ENCODE measurements at regions not wholly inside any gene's neighbourhood (a gene's known extent, or its start where the extent isn't known, plus 50 kb on each side); places are given as distances from the start of the nearest gene placed in this dataset.

DNA sequence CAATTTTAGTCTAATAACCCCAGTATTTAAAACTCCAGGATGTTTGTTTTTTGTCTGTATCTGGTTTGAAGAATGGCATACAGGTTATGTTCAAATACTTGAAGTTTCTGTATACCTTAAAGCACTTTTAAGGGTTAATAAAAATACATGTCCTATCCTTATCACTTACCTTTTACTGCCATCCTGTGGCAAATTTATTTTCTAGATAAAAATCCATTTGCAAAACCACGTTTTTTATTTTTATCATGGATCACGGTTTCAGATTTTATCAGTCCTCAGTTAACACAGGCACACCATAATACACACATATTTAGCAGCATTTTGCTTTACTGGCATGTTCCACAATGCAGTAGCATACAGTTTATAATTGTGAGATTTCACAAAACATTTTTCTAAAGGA lies 113.3 kb upstream of the H2AZ1 start:
- 6% methylated on average over 2 of the region's 2 CpGs for WGBS (ENCODE audit: insufficient coverage)
- no peaks in the 10 kb centered on the region for H3K4me1 ChIP-seq (ENCODE audit: control extremely low read depth in 1 of 4, control insufficient read depth in 4 of 4, insufficient read depth in 4 of 4, low read length in 3 of 4)
- H3K27me3 ChIP-seq (replicated peaks in 2 of 5; ENCODE audit: control insufficient read depth in 4 of 5, insufficient read depth in 5 of 5, low read length in 4 of 5): peaks cover 0 to 1% (median 0%) of the 10 kb centered on the region in 5 experiments
- H3K36me3 ChIP-seq (ENCODE audit: control insufficient read depth in 4 of 4, insufficient read depth in 4 of 4, low read length in 3 of 4): no peaks in the 10 kb centered on the region
- H3K9me3 ChIP-seq (ENCODE audit: control extremely low read depth in 1 of 5, control insufficient read depth in 4 of 5, insufficient read depth in 2 of 5, low read depth in 1 of 5, low read length in 4 of 5): no peaks in the 10 kb centered on the region
- ChIA-PET CTCF (no interaction called here), POLR2A (no interaction called here)
- no peak overlapping the region for H3K4me3 ChIP-seq (ENCODE audit: control insufficient read depth in 1 of 7, extremely low read depth in 1 of 7, insufficient read depth in 4 of 7, low read depth in 2 of 7, low read length in 6 of 7)
- no peak for DNase-seq
- no peak overlapping the region for H3K27ac ChIP-seq (ENCODE audit: insufficient read depth in 1 of 2, low read depth in 1 of 2, low read length in 2 of 2, poor library complexity in 1 of 2, severe bottlenecking in 2 of 2)

DNA sequence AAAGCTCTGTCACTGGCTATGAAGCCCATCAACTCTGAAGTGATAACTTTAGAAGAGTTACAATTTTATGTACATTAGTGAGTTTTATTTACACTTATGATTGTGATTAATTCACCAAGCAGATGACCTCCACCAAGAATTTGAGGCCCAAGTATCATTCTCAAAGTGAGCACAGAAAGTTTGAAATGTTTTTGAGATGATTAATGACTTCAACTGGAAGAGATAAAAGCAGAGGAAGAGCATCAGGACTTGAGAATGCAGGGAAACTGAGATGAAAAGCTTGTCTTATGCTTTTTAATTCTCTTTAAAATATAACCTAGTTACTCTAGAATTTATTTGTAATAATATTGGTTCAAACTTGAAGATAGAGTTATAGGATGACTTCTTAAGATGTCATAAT lies 112.8 kb upstream of the H2AZ1 start:
- ChIA-PET POLR2A (no interaction called here), CTCF (no interaction called here)
- Histone ChIP-seq H3K27me3 (replicated peaks in 2 of 5; ENCODE audit: control insufficient read depth in 4 of 5, insufficient read depth in 5 of 5, low read length in 4 of 5) (peaks cover 0 to 1% (median 0%) of the 10 kb centered on the region in 5 experiments), H3K4me1 (ENCODE audit: control extremely low read depth in 1 of 4, control insufficient read depth in 4 of 4, insufficient read depth in 4 of 4, low read length in 3 of 4) (no peaks in the 10 kb centered on the region), H3K4me3 (ENCODE audit: control insufficient read depth in 1 of 7, extremely low read depth in 1 of 7, insufficient read depth in 4 of 7, low read depth in 2 of 7, low read length in 6 of 7) (no peak overlapping the region), H3K27ac (ENCODE audit: insufficient read depth in 1 of 2, low read depth in 1 of 2, low read length in 2 of 2, poor library complexity in 1 of 2, severe bottlenecking in 2 of 2) (no peak overlapping the region), H3K36me3 (ENCODE audit: control insufficient read depth in 4 of 4, insufficient read depth in 4 of 4, low read length in 3 of 4) (no peaks in the 10 kb centered on the region), H3K9me3 (ENCODE audit: control extremely low read depth in 1 of 5, control insufficient read depth in 4 of 5, insufficient read depth in 2 of 5, low read depth in 1 of 5, low read length in 4 of 5) (no peaks in the 10 kb centered on the region)
- DNase-seq: no peak

DNA sequence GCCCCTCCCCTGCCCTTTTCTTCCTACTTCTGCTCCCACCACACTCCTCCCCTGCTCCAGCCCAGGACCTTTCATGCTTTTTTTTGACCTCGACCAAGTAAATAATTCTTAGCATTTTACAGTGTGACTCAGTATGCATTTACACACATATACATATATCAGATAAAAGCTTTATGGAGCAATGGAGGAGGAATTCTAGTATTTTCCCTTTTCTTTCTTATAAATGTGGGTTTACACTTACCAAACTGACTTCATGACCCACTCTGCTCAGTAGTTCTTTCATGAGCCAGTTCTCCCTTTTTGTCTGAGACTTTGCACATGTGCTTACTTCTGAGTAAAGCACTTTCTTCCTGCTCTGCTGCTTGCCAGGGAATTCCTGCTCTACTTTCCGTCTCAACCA lies 111.8 kb upstream of the H2AZ1 start:
- Histone ChIP-seq H3K27ac (ENCODE audit: insufficient read depth in 1 of 2, low read depth in 1 of 2, low read length in 2 of 2, poor library complexity in 1 of 2, severe bottlenecking in 2 of 2) (no peak overlapping the region), H3K36me3 (ENCODE audit: control insufficient read depth in 4 of 4, insufficient read depth in 4 of 4, low read length in 3 of 4) (no peaks in the 10 kb centered on the region), H3K27me3 (replicated peaks in 2 of 5; ENCODE audit: control insufficient read depth in 4 of 5, insufficient read depth in 5 of 5, low read length in 4 of 5) (peaks cover 0 to 1% (median 0%) of the 10 kb centered on the region in 5 experiments), H3K9me3 (ENCODE audit: control extremely low read depth in 1 of 5, control insufficient read depth in 4 of 5, insufficient read depth in 2 of 5, low read depth in 1 of 5, low read length in 4 of 5) (no peaks in the 10 kb centered on the region), H3K4me1 (ENCODE audit: control extremely low read depth in 1 of 4, control insufficient read depth in 4 of 4, insufficient read depth in 4 of 4, low read length in 3 of 4) (no peaks in the 10 kb centered on the region), H3K4me3 (ENCODE audit: control insufficient read depth in 1 of 7, extremely low read depth in 1 of 7, insufficient read depth in 4 of 7, low read depth in 2 of 7, low read length in 6 of 7) (no peak overlapping the region)
- no peak for DNase-seq
- ChIA-PET POLR2A (no interaction called here), CTCF (no interaction called here)
- WGBS (ENCODE audit: insufficient coverage): 100% methylated on average over 1 of the region's 2 CpGs

DNA sequence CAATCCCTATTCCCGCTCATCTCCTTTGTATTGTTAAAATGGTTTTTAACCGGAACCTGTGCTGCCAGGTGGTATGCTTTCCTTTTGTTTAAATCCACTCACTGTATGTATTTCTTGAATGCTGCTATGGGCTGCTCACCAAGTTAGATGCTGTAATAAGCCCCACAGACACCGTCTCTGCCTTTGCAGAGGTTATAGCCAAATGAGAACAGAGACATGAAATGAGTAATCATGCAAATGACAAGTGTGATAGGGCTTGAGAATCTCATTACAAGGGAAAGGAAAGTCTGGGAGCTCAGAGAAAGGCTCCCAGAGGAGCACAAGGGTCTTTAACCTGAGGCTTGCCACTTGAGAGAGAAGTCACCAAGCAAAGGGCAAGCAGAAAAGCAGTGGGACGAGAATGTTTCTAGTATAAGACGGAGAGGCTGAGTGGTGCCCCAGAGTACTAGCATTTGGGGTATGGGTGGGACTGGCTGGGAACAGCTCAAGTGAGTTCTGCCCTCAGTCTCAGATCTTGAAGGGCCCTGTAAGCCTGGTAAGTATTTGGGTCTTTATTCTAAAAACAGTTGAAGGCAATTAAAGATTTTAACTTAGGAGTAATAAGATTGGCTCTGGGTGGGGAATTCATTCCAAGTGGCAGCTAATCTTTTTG lies 110.8 kb upstream of the H2AZ1 start:
- no peak overlapping the region for H3K4me3 ChIP-seq (ENCODE audit: control insufficient read depth in 1 of 7, extremely low read depth in 1 of 7, insufficient read depth in 4 of 7, low read depth in 2 of 7, low read length in 6 of 7)
- CTCF ChIA-PET: no interaction called here
- no peak for DNase-seq
- H3K9me3 ChIP-seq (ENCODE audit: control extremely low read depth in 1 of 5, control insufficient read depth in 4 of 5, insufficient read depth in 2 of 5, low read depth in 1 of 5, low read length in 4 of 5): no peaks in the 10 kb centered on the region
- POLR2A ChIA-PET: no interaction called here
- no peaks in the 10 kb centered on the region for H3K4me1 ChIP-seq (ENCODE audit: control extremely low read depth in 1 of 4, control insufficient read depth in 4 of 4, insufficient read depth in 4 of 4, low read length in 3 of 4)
- 100% methylated on average over 3 of the region's 5 CpGs for WGBS (ENCODE audit: insufficient coverage)
- H3K27me3 ChIP-seq (replicated peaks in 2 of 5; ENCODE audit: control insufficient read depth in 4 of 5, insufficient read depth in 5 of 5, low read length in 4 of 5): peaks cover 0 to 1% (median 0%) of the 10 kb centered on the region in 5 experiments
- no peak overlapping the region for H3K27ac ChIP-seq (ENCODE audit: insufficient read depth in 1 of 2, low read depth in 1 of 2, low read length in 2 of 2, poor library complexity in 1 of 2, severe bottlenecking in 2 of 2)
- no peaks in the 10 kb centered on the region for H3K36me3 ChIP-seq (ENCODE audit: control insufficient read depth in 4 of 4, insufficient read depth in 4 of 4, low read length in 3 of 4)

DNA sequence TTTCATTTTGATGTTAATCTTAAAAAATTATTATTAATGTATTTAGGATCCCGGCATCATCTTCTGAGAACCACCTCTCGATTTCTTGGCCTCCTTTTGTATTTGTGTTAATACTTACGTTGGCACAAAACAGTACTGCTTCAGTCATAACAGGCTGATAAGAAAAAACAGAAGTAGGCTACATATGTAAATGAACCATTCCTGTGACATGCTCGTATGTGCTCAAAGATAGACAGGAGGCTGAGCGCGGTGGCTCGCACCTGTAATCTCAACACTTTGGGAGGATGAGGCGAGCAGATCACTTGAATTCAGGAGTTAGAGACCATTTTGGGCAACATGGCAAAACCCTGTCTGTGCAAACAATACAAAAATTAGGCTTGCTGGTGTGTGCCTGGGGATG lies 109.4 kb upstream of the H2AZ1 start:
- POLR2A ChIA-PET: no interaction called here

DNA sequence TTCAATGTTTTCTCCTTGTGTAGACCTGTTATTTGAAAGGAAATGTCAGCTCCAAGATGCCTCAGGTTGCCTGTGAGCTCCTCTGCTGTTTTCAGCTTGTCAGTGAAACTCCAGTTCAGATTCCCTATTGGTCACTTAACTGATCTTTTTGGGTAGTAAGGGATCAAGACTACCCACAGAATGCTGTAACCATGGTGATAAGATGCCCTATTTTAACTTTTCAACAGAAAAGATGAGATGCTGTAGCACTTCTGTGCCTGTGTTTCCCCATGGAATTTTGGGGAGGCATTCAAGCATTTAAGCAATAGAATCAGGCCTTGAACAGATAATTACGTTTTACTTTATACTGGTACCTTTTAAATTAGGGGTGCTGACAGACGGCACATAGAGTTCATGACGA lies 106.6 kb upstream of the H2AZ1 start:
- Histone ChIP-seq H3K4me1 (ENCODE audit: control extremely low read depth in 1 of 4, control insufficient read depth in 4 of 4, insufficient read depth in 4 of 4, low read length in 3 of 4) (no peaks in the 10 kb centered on the region), H3K4me3 (ENCODE audit: control insufficient read depth in 1 of 7, extremely low read depth in 1 of 7, insufficient read depth in 4 of 7, low read depth in 2 of 7, low read length in 6 of 7) (no peak overlapping the region), H3K27me3 (replicated peaks in 2 of 5; ENCODE audit: control insufficient read depth in 4 of 5, insufficient read depth in 5 of 5, low read length in 4 of 5) (no peaks in the 10 kb centered on the region), H3K36me3 (ENCODE audit: control insufficient read depth in 4 of 4, insufficient read depth in 4 of 4, low read length in 3 of 4) (no peaks in the 10 kb centered on the region), H3K9me3 (ENCODE audit: control extremely low read depth in 1 of 5, control insufficient read depth in 4 of 5, insufficient read depth in 2 of 5, low read depth in 1 of 5, low read length in 4 of 5) (no peaks in the 10 kb centered on the region), H3K27ac (ENCODE audit: insufficient read depth in 1 of 2, low read depth in 1 of 2, low read length in 2 of 2, poor library complexity in 1 of 2, severe bottlenecking in 2 of 2) (no peak overlapping the region)
- no peak for DNase-seq
- WGBS (ENCODE audit: insufficient coverage): 96% methylated on average over 3 of the region's 3 CpGs
- ChIA-PET CTCF (interaction anchor here (0.6 kb wide), 1 partner anchor 605 kb away, joined by 4 read pairs; no protein-coding TSS in a partner anchor), POLR2A (no interaction called here)

More for the DNA sequence above, 109.4 kb upstream of the H2AZ1 start:
- Histone ChIP-seq H3K36me3 (ENCODE audit: control insufficient read depth in 4 of 4, insufficient read depth in 4 of 4, low read length in 3 of 4) (no peaks in the 10 kb centered on the region), H3K4me1 (ENCODE audit: control extremely low read depth in 1 of 4, control insufficient read depth in 4 of 4, insufficient read depth in 4 of 4, low read length in 3 of 4) (no peaks in the 10 kb centered on the region), H3K4me3 (ENCODE audit: control insufficient read depth in 1 of 7, extremely low read depth in 1 of 7, insufficient read depth in 4 of 7, low read depth in 2 of 7, low read length in 6 of 7) (no peak overlapping the region), H3K27ac (ENCODE audit: insufficient read depth in 1 of 2, low read depth in 1 of 2, low read length in 2 of 2, poor library complexity in 1 of 2, severe bottlenecking in 2 of 2) (no peak overlapping the region), H3K9me3 (ENCODE audit: control extremely low read depth in 1 of 5, control insufficient read depth in 4 of 5, insufficient read depth in 2 of 5, low read depth in 1 of 5, low read length in 4 of 5) (no peaks in the 10 kb centered on the region), H3K27me3 (replicated peaks in 2 of 5; ENCODE audit: control insufficient read depth in 4 of 5, insufficient read depth in 5 of 5, low read length in 4 of 5) (peaks cover 0 to 1% (median 0%) of the 10 kb centered on the region in 5 experiments)
- WGBS (ENCODE audit: insufficient coverage): 94% methylated on average over 7 of the region's 8 CpGs
- no peak for DNase-seq
- CTCF ChIA-PET: no interaction called here

DNA sequence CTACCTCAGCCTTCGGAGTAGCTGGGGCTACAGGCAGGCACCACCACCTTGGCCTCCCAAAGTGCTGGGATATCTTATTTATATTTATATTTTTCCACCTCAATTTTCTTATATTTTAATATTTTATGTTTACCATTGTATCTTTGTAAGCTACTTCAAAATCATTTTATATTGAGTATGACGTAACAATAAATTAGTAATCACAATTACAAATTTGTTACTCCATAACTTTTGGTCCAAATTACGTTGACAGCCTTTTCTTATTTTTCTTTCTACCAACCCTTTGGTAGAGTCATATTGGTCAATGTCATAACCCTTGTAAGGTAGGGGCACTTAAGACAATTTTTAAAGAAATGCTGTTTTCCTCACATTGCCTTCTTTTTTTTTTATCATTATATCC lies 104.0 kb upstream of the H2AZ1 start:
- Histone ChIP-seq H3K9me3 (ENCODE audit: control extremely low read depth in 1 of 5, control insufficient read depth in 4 of 5, insufficient read depth in 2 of 5, low read depth in 1 of 5, low read length in 4 of 5) (no peaks in the 10 kb centered on the region), H3K4me1 (ENCODE audit: control extremely low read depth in 1 of 4, control insufficient read depth in 4 of 4, insufficient read depth in 4 of 4, low read length in 3 of 4) (no peaks in the 10 kb centered on the region), H3K36me3 (ENCODE audit: control insufficient read depth in 4 of 4, insufficient read depth in 4 of 4, low read length in 3 of 4) (no peaks in the 10 kb centered on the region), H3K27me3 (replicated peaks in 2 of 5; ENCODE audit: control insufficient read depth in 4 of 5, insufficient read depth in 5 of 5, low read length in 4 of 5) (no peaks in the 10 kb centered on the region), H3K4me3 (ENCODE audit: control insufficient read depth in 1 of 7, extremely low read depth in 1 of 7, insufficient read depth in 4 of 7, low read depth in 2 of 7, low read length in 6 of 7) (no peak overlapping the region), H3K27ac (ENCODE audit: insufficient read depth in 1 of 2, low read depth in 1 of 2, low read length in 2 of 2, poor library complexity in 1 of 2, severe bottlenecking in 2 of 2) (no peak overlapping the region)
- DNase-seq: no peak
- POLR2A ChIA-PET: interaction anchor here (0.5 kb wide), 1 partner anchor 528 kb away, joined by 3 read pairs; no protein-coding TSS in a partner anchor
- no CpG with 5 or more reads among the region's 3 CpGs for WGBS (ENCODE audit: insufficient coverage)
- CTCF ChIA-PET: no interaction called here
